RWPE1 (cell line): ENCODE measurements at regions not wholly inside any gene's neighbourhood (a gene's known extent, or its start where the extent isn't known, plus 50 kb on each side); places are given as distances from the start of the nearest gene placed in this dataset.
A peak's percentile ranks its signal among the peaks of the same experiment; 100 is the strongest.

Experiments
- CTCF ChIA-PET: fragments of 350-600 bp; sonication (Branson Sonifier 250); formaldehyde crosslinking; extraction: SDS; loops from one replicate; lab custom pipeline; 2021; lab: Yijun Ruan, JAX
- POLR2A ChIA-PET: fragments of 400-600 bp; formaldehyde crosslinking; extraction: SDS; loops from one replicate; lab custom pipeline; 2020; ENCODE audit warnings: antibody characterized with exemption; ENCODE audit not compliant: low non-redundant PET; lab: Yijun Ruan, JAX
- DNase-seq: peaks from one replicate; pipeline ENCODE4 v3.0.0; 2012; ENCODE audit warnings: low spot score
- H3K27ac ChIP-seq: fragments of 450-650 bp; 2 replicates; pipeline ENCODE4 v1.5.1; 2017
- CTCF ChIP-seq: fragments of 450-650 bp; conservative IDR thresholded peaks from 2 replicates; pipeline ENCODE4 v1.5.1; 2017; ENCODE audit warnings: low read depth, mild to moderate bottlenecking

GRCh38 chr22:46035380-46035741, 58.4 kb upstream of the WNT7B start:
- ChIA-PET CTCF (interaction anchor here (0.6 kb wide), 2 partner anchors 12 to 732 kb away, joined by 3 read pairs; no protein-coding TSS in a partner anchor), POLR2A (interaction anchor here (0.6 to 2.1 kb wide), 2 partner anchors 29 to 444 kb away, joined by 3 to 11 read pairs; no protein-coding TSS in a partner anchor)
- no peak for TF ChIP-seq CTCF
- DNase-seq: no peak
- peak overlapping the region; percentile 95 for H3K27ac ChIP-seq

GRCh38 chr22:46035742-46036557, 59.0 kb upstream of the WNT7B start:
- peak; percentile 96 for DNase-seq
- ChIA-PET POLR2A (interaction anchor here (0.6 to 2.1 kb wide), 3 partner anchors 17 to 444 kb away, joined by 3 to 11 read pairs (median 5); no protein-coding TSS in a partner anchor), CTCF (interaction anchor here (0.6 to 1.4 kb wide), 6 partner anchors 12 to 731 kb away, joined by 3 to 11 read pairs (median 4); no protein-coding TSS in a partner anchor)
- no peak for TF ChIP-seq CTCF
- H3K27ac ChIP-seq: peak overlapping the region; percentile 95

GRCh38 chr22:46036558-46037408, 59.8 kb upstream of the WNT7B start:
- peak overlapping the region; percentile 95 for H3K27ac ChIP-seq
- CTCF ChIA-PET: interaction anchor here (0.6 to 1.4 kb wide), 4 partner anchors 23 to 174 kb away, joined by 3 to 11 read pairs (median 6); no protein-coding TSS in a partner anchor
- peak; percentile 57 for TF ChIP-seq CTCF
- POLR2A ChIA-PET: interaction anchor here (0.8 to 2.1 kb wide), 2 partner anchors 16 to 30 kb away, joined by 5 to 11 read pairs; no protein-coding TSS in a partner anchor
- no peak for DNase-seq

GRCh38 chr22:46038174-46038487, 61.2 kb upstream of the WNT7B start:
- no peak for TF ChIP-seq CTCF
- CTCF ChIA-PET: no interaction called here
- DNase-seq: no peak
- H3K27ac ChIP-seq: peak overlapping the region; percentile 95
- POLR2A ChIA-PET: no interaction called here

- peak overlapping the region; percentile 95 for H3K27ac ChIP-seq
- CTCF ChIA-PET: no interaction called here
- POLR2A ChIA-PET: no interaction called here
- DNase-seq: no peak
- TF ChIP-seq CTCF: no peak
These were observed 61.8 kb upstream of the WNT7B start for GRCh38 chr22:46038516-46039430.
